HTR-8/SVneo (cell line): ENCODE measurements at regions not wholly inside any gene's neighbourhood (a gene's known extent, or its start where the extent isn't known, plus 50 kb on each side); places are given as distances from the start of the nearest gene placed in this dataset.
"Not testable (repeated sequence)": the region's sequence is repeated elsewhere in the genome, so short reads cannot be mapped to it uniquely, and the experiment has no call there.

Source experiments
- DNase-seq: peaks from one replicate; pipeline ENCODE4 v3.0.0; 2011; ENCODE audit warnings: low spot score, mixed read lengths; ENCODE audit not compliant: insufficient read length
- FAIRE-seq: peaks from 2 replicates; lab custom pipeline; 2011; peaks lifted over from hg19 to GRCh38; lab: Jason Lieb, UNC

DNA sequence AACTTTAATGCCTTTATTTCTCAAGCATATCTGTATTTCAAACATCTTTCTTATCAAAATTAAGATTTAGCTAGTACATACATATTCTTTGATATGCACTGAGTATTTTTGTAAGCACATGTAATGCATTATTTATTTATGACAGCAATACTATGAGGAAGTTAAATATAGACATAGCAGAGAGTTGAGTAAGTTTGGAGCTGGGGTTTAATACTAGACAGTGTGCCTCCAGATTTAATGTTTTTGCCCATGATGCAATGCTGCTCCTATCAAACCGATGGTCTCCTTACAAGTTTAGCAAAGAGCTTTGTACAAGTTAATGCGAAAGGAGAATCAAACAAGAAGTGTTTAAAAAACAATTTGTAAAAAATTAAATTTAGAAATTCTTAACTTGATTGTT, 826.6 kb upstream of the MGAT4C start:
- no peak for FAIRE-seq
- no peak for DNase-seq

DNA sequence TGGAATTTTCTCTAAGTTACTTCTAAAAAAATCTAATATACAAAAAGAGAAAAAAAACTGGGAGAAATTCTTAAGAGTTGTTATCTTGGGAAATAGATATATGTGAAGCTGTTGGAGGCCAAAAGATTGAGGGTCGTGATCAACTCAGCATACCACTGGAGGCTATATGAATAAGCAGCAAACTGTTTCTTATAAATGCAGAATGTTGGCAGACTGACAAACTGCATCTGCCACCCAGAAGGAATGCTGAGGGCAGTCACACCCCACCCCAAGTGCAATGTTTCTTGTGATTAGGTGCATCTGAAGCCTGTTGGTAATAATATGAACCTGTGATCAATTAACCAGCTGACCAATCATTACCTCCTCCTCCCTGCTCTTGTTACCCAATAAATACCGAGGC, 818.6 kb upstream of the MGAT4C start:
- no peak for DNase-seq
- FAIRE-seq: peak; percentile 70

- FAIRE-seq (no peak), DNase-seq (no peak)
These were observed 810.1 kb upstream of the MGAT4C start for GRCh38 chr12:87066326-87066725.

- FAIRE-seq (no peak), DNase-seq (no peak)
These were observed 803.0 kb upstream of the MGAT4C start for GRCh38 chr12:87059231-87059630.

- DNase-seq: no peak
- no peak for FAIRE-seq
These were observed 798.0 kb upstream of the MGAT4C start for GRCh38 chr12:87054226-87054625.

GRCh38 chr12:87051621-87052020, 795.4 kb upstream of the MGAT4C start:
- DNase-seq (no peak), FAIRE-seq (no peak)

DNA sequence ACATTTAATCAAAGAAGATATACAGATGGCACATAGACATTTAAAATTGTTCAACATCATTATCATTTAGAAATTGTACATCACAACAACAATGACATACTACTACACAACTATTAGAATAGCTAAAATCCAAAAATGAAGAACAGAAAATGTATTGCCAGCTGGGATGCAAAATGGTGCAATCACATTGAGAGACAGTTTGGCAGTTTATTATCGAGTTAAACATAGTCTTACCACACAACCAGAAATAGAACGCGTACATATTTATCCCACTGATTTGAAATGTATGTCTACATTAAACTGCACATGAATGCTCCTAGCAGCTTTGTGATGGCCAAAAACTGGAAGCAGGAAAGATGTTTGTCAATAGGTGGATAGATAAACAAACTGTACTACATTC, 791.5 kb upstream of the MGAT4C start:
- DNase-seq (no peak), FAIRE-seq (no peak)

DNA sequence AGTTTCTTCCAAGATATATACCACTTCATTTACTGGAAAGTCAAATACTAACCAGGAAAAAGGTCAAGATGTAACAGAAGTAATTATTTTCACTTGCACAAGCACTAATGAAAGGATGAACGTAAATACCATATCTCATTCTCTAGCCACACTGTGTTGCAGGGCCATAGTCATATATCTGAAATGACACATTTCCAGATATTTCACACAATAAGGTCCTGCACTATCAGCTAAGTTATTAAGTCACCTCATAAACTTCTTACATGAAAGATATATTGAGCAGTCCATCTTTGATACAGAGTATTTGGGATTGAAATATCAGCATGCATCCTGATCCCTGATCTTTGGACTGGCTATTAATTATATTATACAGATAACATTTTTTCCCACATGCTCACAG, 783.3 kb upstream of the MGAT4C start:
- FAIRE-seq: no peak
- DNase-seq: no peak

DNA sequence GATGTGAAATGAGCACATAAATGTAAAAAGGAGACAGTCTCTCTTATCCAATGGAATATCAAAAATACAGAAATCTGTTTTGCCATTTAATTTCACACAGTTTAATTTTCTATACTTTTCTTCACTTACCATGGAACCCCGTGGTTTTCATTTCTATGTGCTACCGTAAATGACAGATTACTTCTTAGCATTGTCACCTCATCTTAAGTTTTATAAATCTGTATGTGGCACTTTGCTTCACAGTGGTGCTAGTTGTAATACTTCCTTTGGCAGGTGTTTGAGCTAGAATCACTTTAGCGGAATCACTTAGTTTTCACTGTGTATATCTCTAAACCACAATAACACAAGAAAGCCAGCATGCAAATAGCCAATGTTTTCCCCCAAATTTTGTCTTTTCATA, 781.9 kb upstream of the MGAT4C start:
- DNase-seq (no peak), FAIRE-seq (no peak)

DNA sequence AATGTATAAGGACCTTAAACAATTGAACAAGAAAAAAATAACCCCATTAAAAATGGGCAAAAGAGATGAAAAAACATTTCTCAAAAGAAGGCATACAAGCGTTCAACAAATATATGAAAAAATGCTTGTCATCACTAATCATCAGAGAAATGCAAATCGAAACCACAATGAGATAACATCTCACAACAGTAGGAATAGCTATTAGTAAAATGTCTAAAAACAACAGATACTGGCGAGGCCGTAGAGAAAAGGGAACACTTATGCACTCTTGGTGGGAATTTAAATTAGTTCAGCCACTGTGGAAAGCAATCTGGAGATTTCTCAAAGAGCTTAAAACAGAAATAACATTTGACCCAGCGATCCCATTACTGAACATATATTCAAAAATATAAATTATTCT, 769.8 kb upstream of the MGAT4C start:
- DNase-seq (no peak), FAIRE-seq (no peak)

DNA sequence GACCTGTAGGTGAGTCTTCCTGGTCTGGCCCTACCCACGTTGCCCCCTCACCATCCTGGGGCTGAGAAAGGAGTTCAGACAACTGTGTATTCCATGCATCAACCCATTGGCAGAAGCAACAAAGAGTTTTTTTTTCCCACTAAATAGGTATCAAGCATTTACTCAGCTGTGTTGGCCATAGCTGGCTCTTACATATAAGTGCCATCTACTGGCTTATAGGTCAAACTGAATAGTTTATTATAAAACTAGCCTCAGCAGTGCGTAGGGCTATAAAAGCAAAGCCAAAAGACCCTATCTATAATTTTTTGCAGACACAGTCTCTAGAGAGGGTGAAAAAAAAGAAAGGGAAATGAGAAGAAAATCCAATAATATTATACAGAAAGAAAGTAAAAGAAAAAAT, 765.2 kb upstream of the MGAT4C start:
- FAIRE-seq (no peak), DNase-seq (no peak)

- DNase-seq (peak; percentile 0), FAIRE-seq (no peak)
These were observed 763.9 kb upstream of the MGAT4C start for GRCh38 chr12:87020071-87020470.

GRCh38 chr12:87015352-87015751, 759.2 kb upstream of the MGAT4C start:
- DNase-seq: no peak
- FAIRE-seq: no peak

DNA sequence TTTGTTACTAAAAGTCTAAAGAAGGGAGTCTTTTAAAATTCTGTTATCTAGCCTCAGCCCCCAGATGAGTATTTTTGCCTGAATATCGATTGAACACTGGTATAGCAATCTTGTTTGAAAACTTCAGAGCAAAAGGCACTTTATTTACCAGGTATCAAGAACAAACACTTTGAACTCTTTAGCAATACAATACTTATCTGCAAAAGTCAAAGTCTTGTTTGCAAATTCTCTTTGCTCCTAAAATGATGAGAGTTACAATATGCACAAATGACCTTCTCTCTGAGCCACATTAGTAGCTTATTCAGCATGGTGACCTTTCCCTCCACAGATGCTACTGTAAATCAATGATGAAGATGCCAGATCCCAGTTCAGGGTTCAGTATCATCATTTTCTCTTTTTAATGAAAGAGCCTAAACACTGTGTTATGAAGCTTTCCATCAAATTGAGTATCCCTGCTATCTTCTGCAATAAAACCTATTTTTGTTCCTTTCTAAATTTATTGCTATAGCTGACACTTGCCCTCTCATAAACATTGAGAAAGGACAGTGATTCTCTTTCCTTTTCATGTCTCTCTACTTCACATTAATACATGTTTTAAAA, 752.7 kb upstream of the MGAT4C start:
- FAIRE-seq (no peak), DNase-seq (no peak)

GRCh38 chr12:87001102-87001501, 744.9 kb upstream of the MGAT4C start:
- FAIRE-seq (no peak), DNase-seq (no peak)

DNA sequence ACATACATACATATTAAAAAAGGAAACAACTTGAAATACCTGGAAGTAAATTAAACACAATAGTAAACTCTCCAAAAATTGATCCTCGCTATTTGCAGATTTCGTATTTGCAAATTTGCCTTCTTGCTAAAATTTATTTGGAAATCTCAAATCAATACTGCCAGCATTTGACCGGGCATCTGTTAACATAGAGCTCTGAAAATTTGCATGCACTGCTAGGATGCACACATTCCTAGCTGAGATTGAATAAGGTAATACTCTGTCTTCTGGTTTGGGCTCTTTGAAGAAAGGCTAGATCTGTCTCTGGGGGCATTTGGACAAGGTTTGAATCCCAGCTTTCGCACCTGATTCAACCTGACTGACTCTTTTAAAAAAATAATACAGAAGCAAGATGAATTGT, 729.1 kb upstream of the MGAT4C start:
- no peak for FAIRE-seq
- no peak for DNase-seq

GRCh38 chr12:86970595-86970994, 714.4 kb upstream of the MGAT4C start:
- DNase-seq, FAIRE-seq: not testable (repeated sequence)

DNA sequence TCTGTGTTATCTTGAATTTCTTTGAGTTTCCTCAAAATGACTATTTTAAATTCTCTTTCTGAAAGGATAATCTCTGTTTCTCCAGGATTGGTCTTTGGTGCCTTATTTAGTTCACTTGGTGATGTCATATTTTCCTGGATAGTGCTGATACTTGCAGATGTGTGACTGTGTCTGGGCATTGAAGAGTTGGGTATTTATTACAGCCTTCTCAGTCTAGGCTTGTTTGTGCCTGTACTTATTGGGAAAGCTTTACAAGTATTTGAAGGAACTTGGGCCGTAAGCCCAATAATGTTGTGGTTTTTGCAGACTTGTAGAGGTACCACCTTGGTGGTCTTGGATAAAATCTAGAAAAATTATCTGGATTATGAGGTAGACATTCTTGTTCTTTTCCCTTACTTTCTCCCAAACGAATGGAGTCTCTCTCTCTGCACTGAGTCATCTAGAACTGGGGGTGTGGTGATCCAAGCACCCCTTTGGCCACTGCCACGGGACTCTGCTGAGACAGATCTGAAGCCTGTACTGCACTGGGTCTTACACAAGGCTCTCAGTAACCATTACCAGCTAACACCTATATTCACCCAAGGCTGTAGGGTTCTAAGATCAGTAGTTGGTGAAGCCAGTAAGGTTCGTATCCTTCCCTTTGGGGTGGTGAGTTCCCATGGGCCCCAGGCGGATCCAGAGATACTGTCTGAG, 703.7 kb upstream of the MGAT4C start:
- DNase-seq (no peak), FAIRE-seq (no peak)

- FAIRE-seq (no peak), DNase-seq (no peak)
These were observed 694.3 kb upstream of the MGAT4C start for GRCh38 chr12:86950444-86950843.

DNA sequence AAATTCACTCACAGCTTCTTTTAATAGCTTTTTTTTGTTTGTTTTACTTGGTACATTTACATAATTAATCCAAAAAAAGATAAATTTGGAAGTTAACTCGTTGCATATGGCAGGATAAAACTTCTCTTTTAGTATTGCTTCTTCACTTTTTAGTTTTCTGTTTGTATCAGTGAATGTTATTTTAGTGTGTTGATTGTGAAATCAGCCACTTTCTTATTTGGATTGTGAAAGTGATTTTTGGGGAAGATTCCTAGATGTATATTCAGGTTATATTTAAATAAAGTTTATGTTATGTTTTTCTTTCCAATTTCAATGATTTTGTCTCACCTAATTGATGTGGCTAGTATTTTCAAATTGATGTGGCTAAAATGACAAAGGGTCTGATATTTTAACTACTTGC, 693.9 kb upstream of the MGAT4C start:
- FAIRE-seq (no peak), DNase-seq (no peak)

DNA sequence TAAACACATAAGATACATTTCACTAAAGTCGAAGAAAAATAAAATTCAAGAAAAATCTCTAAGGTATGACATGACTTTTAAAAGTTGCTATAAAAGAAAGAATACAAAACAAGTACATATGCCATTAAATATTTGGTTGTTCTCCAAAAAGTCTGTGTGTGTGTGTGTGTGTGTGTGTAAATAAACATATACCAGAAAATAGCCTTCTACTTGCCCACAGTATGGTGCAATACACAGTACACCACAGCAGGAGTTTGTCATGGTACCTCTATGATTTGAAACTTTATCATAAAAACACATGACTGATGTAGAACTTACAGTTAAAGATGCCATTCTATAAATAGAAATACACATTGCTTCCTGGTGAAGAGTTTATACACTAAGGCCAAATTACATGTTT, 692.7 kb upstream of the MGAT4C start:
- DNase-seq: no peak
- FAIRE-seq: no peak

DNA sequence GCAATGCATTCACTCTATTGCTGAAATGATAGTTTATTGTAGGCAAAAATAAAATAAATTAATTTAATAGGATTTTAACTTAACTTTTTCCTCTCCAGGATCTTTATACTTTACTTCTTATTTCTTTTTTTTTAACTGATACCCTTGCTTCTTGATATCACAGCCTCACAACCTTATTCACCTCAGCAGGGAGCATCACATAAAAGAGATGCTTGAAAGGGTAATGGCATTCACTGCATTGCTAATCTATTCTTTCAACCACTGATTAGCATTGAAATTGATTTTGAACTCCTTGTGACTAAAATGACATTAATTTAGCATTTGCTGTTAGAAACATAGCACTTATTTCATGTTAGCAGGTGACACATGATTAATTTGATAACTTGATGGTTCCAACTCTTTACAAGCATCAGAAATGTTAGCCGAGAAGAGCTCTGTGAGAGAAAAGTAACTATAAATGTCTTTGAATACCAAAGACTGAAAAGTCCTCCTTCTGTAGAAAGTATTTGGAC, 689.5 kb upstream of the MGAT4C start:
- DNase-seq (no peak), FAIRE-seq (no peak)
